Neutrophil (primary cell): ENCODE measurements at regions not wholly inside any gene's neighbourhood (a gene's known extent, or its start where the extent isn't known, plus 50 kb on each side); places are given as distances from the start of the nearest gene placed in this dataset.
"Not testable (repeated sequence)": the region's sequence is repeated elsewhere in the genome, so short reads cannot be mapped to it uniquely, and the experiment has no call there.

ENCODE experiments used
- H3K27ac ChIP-seq: fragments of 200-600 bp; sonication (generic); 2 replicates; pipeline ENCODE4 v1.5.1; 2016; ENCODE audit warnings: mild to moderate bottlenecking, moderate library complexity
- H3K27me3 ChIP-seq: fragments of 200-600 bp; sonication (generic); 2 replicates; pipeline ENCODE4 v1.6.0; 2016; ENCODE audit warnings: mild to moderate bottlenecking
- H3K36me3 ChIP-seq: fragments of 200-600 bp; sonication (generic); 2 replicates; pipeline ENCODE4 v1.5.1; 2017
- H3K4me1 ChIP-seq, 2 experiments: fragments of 200-600 bp in 1 of 2; sonication (generic) in 1 of 2; 1 replicate in 1 of 2; 2 replicates in 1 of 2; pipeline versions ENCODE4 v1.5.1 to v1.6.1; 2013 to 2016; ENCODE audit warnings: low read depth in 1 of 2, low read length in 1 of 2, mild to moderate bottlenecking in 1 of 2, moderate library complexity in 1 of 2; ENCODE audit not compliant: control insufficient read depth in 1 of 2, insufficient read depth in 1 of 2
- H3K4me3 ChIP-seq, 2 experiments: fragments of 200-600 bp in 1 of 2; sonication (generic) in 1 of 2; 1 replicate in 1 of 2; 2 replicates in 1 of 2; pipeline ENCODE4 v1.5.1; 2013 to 2016; ENCODE audit warnings: low read depth in 1 of 2, low read length in 1 of 2, mild to moderate bottlenecking in 1 of 2, moderate library complexity in 1 of 2
- H3K9me3 ChIP-seq: fragments of 200-600 bp; sonication (generic); 2 replicates; pipeline ENCODE4 v1.5.1; 2016
- CTCF ChIP-seq: fragments of 200-600 bp; sonication (generic); IDR thresholded peaks from 2 replicates; pipeline ENCODE4 v1.5.1; 2016; ENCODE audit warnings: antibody characterized with exemption

GRCh38 chr5:60538955-60539866 lies 160.8 kb downstream of the DEPDC1B start:
- H3K4me3 ChIP-seq, result no peak overlapping the region
- no peaks in the 10 kb centered on the region for H3K4me1 ChIP-seq
- no peaks in the 10 kb centered on the region for H3K9me3 ChIP-seq
- peaks cover 9% of the 10 kb centered on the region for H3K27me3 ChIP-seq
- no peaks in the 10 kb centered on the region for H3K36me3 ChIP-seq
- TF ChIP-seq CTCF, result no peak
- no peak overlapping the region for H3K27ac ChIP-seq

- H3K4me1 ChIP-seq, result no peaks in the 10 kb centered on the region
- no peak overlapping the region for H3K4me3 ChIP-seq
- H3K27ac ChIP-seq, result no peak overlapping the region
- H3K9me3 ChIP-seq, result no peaks in the 10 kb centered on the region
- TF ChIP-seq CTCF, result no peak
- no peaks in the 10 kb centered on the region for H3K36me3 ChIP-seq
- peaks cover 9% of the 10 kb centered on the region for H3K27me3 ChIP-seq
Measured at GRCh38 chr5:60538426-60538825, 161.5 kb downstream of the DEPDC1B start.

GRCh38 chr5:60535951-60536350 lies 164.0 kb downstream of the DEPDC1B start:
- TF ChIP-seq CTCF, result no peak
- no peaks in the 10 kb centered on the region for H3K36me3 ChIP-seq
- no peak overlapping the region for H3K4me3 ChIP-seq

GRCh38 chr5:60535198-60535597 lies 164.8 kb downstream of the DEPDC1B start:
- H3K4me3 ChIP-seq, result no peak overlapping the region
- H3K36me3 ChIP-seq, result no peaks in the 10 kb centered on the region
- H3K9me3 ChIP-seq, result no peaks in the 10 kb centered on the region
- H3K27me3 ChIP-seq, result peaks cover 8% of the 10 kb centered on the region
- no peak overlapping the region for H3K27ac ChIP-seq
- TF ChIP-seq CTCF, result no peak
- no peaks in the 10 kb centered on the region for H3K4me1 ChIP-seq

More at GRCh38 chr5:60535951-60536350, 164.0 kb downstream of the DEPDC1B start:
- Histone ChIP-seq H3K4me1 (no peaks in the 10 kb centered on the region), H3K27ac (no peak overlapping the region), H3K27me3 (peaks cover 9% of the 10 kb centered on the region), H3K9me3 (no peaks in the 10 kb centered on the region)

- Histone ChIP-seq H3K4me3 (no peak overlapping the region), H3K27me3 (no peaks in the 10 kb centered on the region), H3K36me3 (no peaks in the 10 kb centered on the region), H3K4me1 (no peaks in the 10 kb centered on the region), H3K9me3 (no peaks in the 10 kb centered on the region), H3K27ac (no peak overlapping the region)
- TF ChIP-seq CTCF, result no peak
Measured at GRCh38 chr5:60533789-60534188, 166.2 kb downstream of the DEPDC1B start.

GRCh38 chr5:60532796-60533195 lies 167.2 kb downstream of the DEPDC1B start:
- H3K9me3 ChIP-seq, H3K4me1 ChIP-seq, H3K4me3 ChIP-seq, H3K27me3 ChIP-seq, H3K27ac ChIP-seq, H3K36me3 ChIP-seq: not testable (repeated sequence)

- H3K4me3 ChIP-seq, H3K36me3 ChIP-seq, H3K9me3 ChIP-seq, H3K4me1 ChIP-seq, H3K27ac ChIP-seq: not testable (repeated sequence)
- H3K27me3 ChIP-seq, result peaks cover 19% of the 10 kb centered on the region
Measured at GRCh38 chr5:60530144-60530848, 169.7 kb downstream of the DEPDC1B start.
